Neural cell (in vitro differentiated cells): ENCODE measurements at regions not wholly inside any gene's neighbourhood (a gene's known extent, or its start where the extent isn't known, plus 50 kb on each side); places are given as distances from the start of the nearest gene placed in this dataset.

Source experiments
- EZH2 ChIP-seq: fragments of 200-600, 300-800 bp; shearing (Covaris generic), sonication (generic); IDR thresholded peaks from 2 replicates; pipeline ENCODE4 v1.6.1; 2014; ENCODE audit warnings: antibody characterized with exemption, low read length, borderline replicate concordance, mild to moderate bottlenecking; ENCODE audit not compliant: insufficient read depth, poor library complexity, severe bottlenecking
- POLR2AphosphoS5 ChIP-seq: IDR thresholded peaks from 2 replicates; pipeline ENCODE4 v1.6.1; 2012
- RAD21 ChIP-seq: fragments of 450-650 bp; conservative IDR thresholded peaks from 2 replicates; pipeline ENCODE4 v1.6.1; 2014; ENCODE audit warnings: antibody characterized with exemption, mild to moderate bottlenecking, moderate library complexity
- SMC3 ChIP-seq: fragments of 450-650 bp; conservative IDR thresholded peaks from 2 replicates; pipeline ENCODE4 v1.6.1; 2014; ENCODE audit warnings: antibody characterized with exemption, mild to moderate bottlenecking, moderate library complexity; ENCODE audit not compliant: poor library complexity
- TAF1 ChIP-seq: IDR thresholded peaks from 2 replicates; pipeline ENCODE4 v1.6.1; 2012; ENCODE audit warnings: low read depth
- TF ChIP-seq, protein P1 (sequence below): fragments of 450-650 bp; IDR thresholded peaks from 2 replicates; pipeline ENCODE4 v1.5.1; 2014; ENCODE audit warnings: antibody characterized with exemption, mild to moderate bottlenecking, moderate library complexity; ENCODE audit not compliant: poor library complexity, severe bottlenecking

DNA sequence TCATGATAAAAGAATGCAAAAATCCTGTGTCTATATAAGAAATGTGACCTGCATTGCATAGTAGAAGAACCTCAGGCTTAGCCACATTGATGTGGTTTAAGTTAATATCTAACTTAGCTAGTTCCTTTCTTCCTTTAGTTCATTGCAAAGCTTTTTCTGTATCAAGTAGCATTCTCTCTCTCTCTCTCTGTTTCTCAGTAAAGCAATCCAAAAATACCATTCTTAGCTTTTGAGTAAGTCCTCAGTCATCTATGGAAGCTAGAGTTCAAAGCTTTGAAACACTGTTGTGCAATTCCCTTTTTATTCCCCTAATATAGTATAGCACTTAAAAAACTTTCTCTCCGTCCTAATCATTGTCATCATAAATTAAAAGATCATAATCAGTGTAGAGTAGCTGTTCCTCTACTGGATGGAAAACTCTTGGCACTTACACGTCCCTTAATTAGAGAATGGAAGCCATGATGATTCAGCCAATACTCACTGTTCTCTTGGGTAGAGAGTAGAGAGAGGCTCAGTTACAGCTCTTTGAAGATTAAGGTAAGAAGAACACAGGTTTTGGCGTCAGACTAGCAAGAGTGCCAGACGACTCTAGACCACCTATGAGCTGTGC, 350.3 kb upstream of the LYPLAL1 start:
- TF ChIP-seq TAF1, result no peak
- no peak for TF ChIP-seq SMC3
- TF ChIP-seq, protein P1, sequence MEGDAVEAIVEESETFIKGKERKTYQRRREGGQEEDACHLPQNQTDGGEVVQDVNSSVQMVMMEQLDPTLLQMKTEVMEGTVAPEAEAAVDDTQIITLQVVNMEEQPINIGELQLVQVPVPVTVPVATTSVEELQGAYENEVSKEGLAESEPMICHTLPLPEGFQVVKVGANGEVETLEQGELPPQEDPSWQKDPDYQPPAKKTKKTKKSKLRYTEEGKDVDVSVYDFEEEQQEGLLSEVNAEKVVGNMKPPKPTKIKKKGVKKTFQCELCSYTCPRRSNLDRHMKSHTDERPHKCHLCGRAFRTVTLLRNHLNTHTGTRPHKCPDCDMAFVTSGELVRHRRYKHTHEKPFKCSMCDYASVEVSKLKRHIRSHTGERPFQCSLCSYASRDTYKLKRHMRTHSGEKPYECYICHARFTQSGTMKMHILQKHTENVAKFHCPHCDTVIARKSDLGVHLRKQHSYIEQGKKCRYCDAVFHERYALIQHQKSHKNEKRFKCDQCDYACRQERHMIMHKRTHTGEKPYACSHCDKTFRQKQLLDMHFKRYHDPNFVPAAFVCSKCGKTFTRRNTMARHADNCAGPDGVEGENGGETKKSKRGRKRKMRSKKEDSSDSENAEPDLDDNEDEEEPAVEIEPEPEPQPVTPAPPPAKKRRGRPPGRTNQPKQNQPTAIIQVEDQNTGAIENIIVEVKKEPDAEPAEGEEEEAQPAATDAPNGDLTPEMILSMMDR, result no peak
- no peak for TF ChIP-seq RAD21
- TF ChIP-seq POLR2AphosphoS5, result no peak
- TF ChIP-seq EZH2, result no peak
